AG10803 (cell line): ENCODE measurements at regions not wholly inside any gene's neighbourhood (a gene's known extent, or its start where the extent isn't known, plus 50 kb on each side); places are given as distances from the start of the nearest gene placed in this dataset.

Experiments used
- DNase-seq: peaks from one replicate; pipeline ENCODE4 v3.0.0; 2010; ENCODE audit warnings: low read depth
- H3K4me3 ChIP-seq: 2 replicates; pipeline ENCODE4 v1.5.1; 2011; ENCODE audit warnings: mild to moderate bottlenecking, low read length, control low read depth
- CTCF ChIP-seq: conservative IDR thresholded peaks from 2 replicates; pipeline ENCODE4 v1.5.1; 2011; ENCODE audit warnings: mild to moderate bottlenecking, low read length, control low read depth, inconsistent platforms

DNA sequence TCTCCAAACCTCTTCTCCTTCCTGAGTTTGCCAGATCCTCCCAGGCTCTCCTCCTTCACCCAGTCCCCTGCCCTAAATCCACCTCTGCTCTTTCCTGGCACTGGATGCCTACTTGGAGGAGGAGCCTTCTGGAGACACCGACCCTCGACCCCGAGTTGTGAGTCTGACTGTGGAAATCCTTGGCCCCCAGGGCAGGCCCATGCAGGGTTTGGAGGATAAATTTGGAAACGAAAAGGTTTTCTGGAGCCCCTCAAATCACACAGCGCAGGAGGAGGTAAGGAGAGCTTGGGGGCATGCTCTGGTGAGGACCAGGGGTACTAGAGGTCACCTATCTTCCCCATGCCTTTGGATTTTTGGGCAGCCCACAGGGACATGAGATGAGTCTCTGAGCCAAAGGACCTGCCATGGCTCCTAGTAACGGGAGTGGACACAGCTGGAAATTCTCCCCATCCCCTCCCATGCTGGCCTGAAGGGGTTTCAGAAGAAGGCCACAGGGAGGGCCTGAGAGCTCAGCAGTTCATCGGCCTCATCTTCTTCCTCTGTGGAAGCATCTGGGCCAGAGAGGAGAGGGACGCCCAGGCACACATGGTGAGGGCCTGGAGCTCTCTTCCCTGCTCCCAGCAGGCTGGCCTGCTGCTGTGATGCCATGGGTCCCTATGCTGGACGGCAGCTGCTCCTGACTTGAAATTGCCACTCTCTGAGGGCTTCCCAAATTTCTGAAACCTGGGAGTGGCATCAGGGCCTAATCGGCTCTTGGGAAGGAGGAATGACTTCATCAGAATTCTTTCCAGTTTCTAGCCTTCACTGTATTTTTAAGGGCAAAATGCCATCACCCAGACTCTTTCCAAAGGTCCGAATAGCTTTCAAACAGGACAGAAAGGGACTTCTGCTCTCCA is 68.6 kb upstream of the ITGA11 start:
- H3K4me3 ChIP-seq: no peak overlapping the region
- peak; percentile 42 for DNase-seq
- TF ChIP-seq CTCF: no peak

GRCh38 chr15:68501259-68501591 is 69.3 kb upstream of the ITGA11 start:
- no peak overlapping the region for H3K4me3 ChIP-seq
- DNase-seq: no peak
- no peak for TF ChIP-seq CTCF

DNA sequence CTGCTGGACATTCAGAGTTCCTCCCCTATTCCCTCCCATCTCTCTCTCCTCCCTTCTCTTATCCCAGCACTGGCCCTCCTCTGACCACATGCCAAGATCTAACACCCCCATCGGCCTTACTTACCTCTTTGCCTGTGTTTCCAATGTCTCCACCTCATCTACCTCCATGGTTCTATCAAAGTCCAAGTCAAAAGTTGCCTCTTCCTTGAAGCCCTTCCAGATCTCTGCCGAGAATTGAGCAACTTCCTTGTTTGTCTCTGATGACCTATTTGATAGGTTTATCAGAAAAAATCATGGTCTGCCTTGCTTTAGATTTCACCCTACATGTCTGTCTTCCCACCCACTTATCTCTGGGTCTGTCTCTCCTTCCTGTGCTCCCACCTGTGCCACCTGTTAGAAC is 69.7 kb upstream of the ITGA11 start:
- DNase-seq: no peak
- no peak for TF ChIP-seq CTCF
- H3K4me3 ChIP-seq: no peak overlapping the region

- no peak overlapping the region for H3K4me3 ChIP-seq
- no peak for TF ChIP-seq CTCF
- no peak for DNase-seq
These were observed 70.5 kb upstream of the ITGA11 start for GRCh38 chr15:68502398-68502901.

- H3K4me3 ChIP-seq: no peak overlapping the region
- TF ChIP-seq CTCF: no peak
- no peak for DNase-seq
These were observed 71.2 kb upstream of the ITGA11 start for GRCh38 chr15:68503213-68503612.

- no peak for TF ChIP-seq CTCF
- peak; percentile 71 for DNase-seq
- no peak overlapping the region for H3K4me3 ChIP-seq
These were observed 72.1 kb upstream of the ITGA11 start for GRCh38 chr15:68503791-68504680.
